Osteocyte (in vitro differentiated cells): ENCODE measurements at regions not wholly inside any gene's neighbourhood (a gene's known extent, or its start where the extent isn't known, plus 50 kb on each side); places are given as distances from the start of the nearest gene placed in this dataset.

Source experiments
- DNase-seq: peaks from one replicate; pipeline ENCODE4 v3.0.0; 2021; ENCODE audit warnings: mixed read lengths; ENCODE audit not compliant: unreplicated experiment; ENCODE audit errors: extremely low spot score
- H3K27ac Mint-ChIP-seq: one replicate; pipeline ENCODE4 v1.8.0; 2021; ENCODE audit warnings: mild to moderate bottlenecking, mixed read lengths; ENCODE audit not compliant: unreplicated experiment
- H3K27me3 Mint-ChIP-seq: one replicate; pipeline ENCODE4 v1.8.0; 2021; ENCODE audit warnings: mixed read lengths; ENCODE audit not compliant: unreplicated experiment
- H3K36me3 Mint-ChIP-seq: one replicate; pipeline ENCODE4 v1.8.0; 2021; ENCODE audit warnings: mixed read lengths; ENCODE audit not compliant: unreplicated experiment
- H3K4me1 Mint-ChIP-seq: one replicate; pipeline ENCODE4 v1.8.0; 2021; ENCODE audit warnings: mixed read lengths; ENCODE audit not compliant: unreplicated experiment
- H3K4me3 Mint-ChIP-seq: one replicate; pipeline ENCODE4 v1.8.0; 2021; ENCODE audit warnings: mild to moderate bottlenecking, moderate library complexity, mixed read lengths; ENCODE audit not compliant: unreplicated experiment
- H3K9me3 Mint-ChIP-seq: one replicate; pipeline ENCODE4 v1.8.0; 2021; ENCODE audit warnings: mixed read lengths; ENCODE audit not compliant: unreplicated experiment
- CTCF ChIP-seq: fragments of 200-600 bp; sonication (generic); IDR thresholded peaks from 2 replicates; pipeline ENCODE4 v1.5.0; 2021; ENCODE audit warnings: antibody characterized with exemption, mild to moderate bottlenecking, moderate library complexity

GRCh38 chr6:108748055-108748454, 100.2 kb upstream of the ARMC2 start:
- no peaks in the 10 kb centered on the region for H3K36me3 Mint-ChIP-seq

GRCh38 chr6:108748959-108749358, 99.3 kb upstream of the ARMC2 start:
- Mint-ChIP-seq H3K36me3 (no peaks in the 10 kb centered on the region), H3K27ac (no peak overlapping the region), H3K4me3 (no peak overlapping the region), H3K4me1 (peaks cover 10% of the 10 kb centered on the region), H3K9me3 (no peaks in the 10 kb centered on the region), H3K27me3 (peaks cover 2% of the 10 kb centered on the region)
- DNase-seq = no peak
- TF ChIP-seq CTCF = no peak

More at GRCh38 chr6:108748055-108748454, 100.2 kb upstream of the ARMC2 start:
- peaks cover 2% of the 10 kb centered on the region for H3K27me3 Mint-ChIP-seq
- H3K4me3 Mint-ChIP-seq = no peak overlapping the region
- H3K4me1 Mint-ChIP-seq = peaks cover 14% of the 10 kb centered on the region
- no peak for TF ChIP-seq CTCF
- H3K27ac Mint-ChIP-seq = no peak overlapping the region
- H3K9me3 Mint-ChIP-seq = no peaks in the 10 kb centered on the region
- DNase-seq = no peak

GRCh38 chr6:108750801-108751200, 97.4 kb upstream of the ARMC2 start:
- Mint-ChIP-seq H3K4me1 (no peaks in the 10 kb centered on the region), H3K9me3 (no peaks in the 10 kb centered on the region), H3K27ac (no peak overlapping the region), H3K4me3 (no peak overlapping the region), H3K27me3 (peaks cover 2% of the 10 kb centered on the region), H3K36me3 (no peaks in the 10 kb centered on the region)
- DNase-seq = no peak
- TF ChIP-seq CTCF = no peak

- TF ChIP-seq CTCF = no peak
- peaks cover 2% of the 10 kb centered on the region for H3K27me3 Mint-ChIP-seq
- H3K36me3 Mint-ChIP-seq = no peaks in the 10 kb centered on the region
- H3K9me3 Mint-ChIP-seq = no peaks in the 10 kb centered on the region
- DNase-seq = no peak
- no peak overlapping the region for H3K4me3 Mint-ChIP-seq
- no peak overlapping the region for H3K27ac Mint-ChIP-seq
- H3K4me1 Mint-ChIP-seq = no peaks in the 10 kb centered on the region
These were observed 96.9 kb upstream of the ARMC2 start for GRCh38 chr6:108751282-108751681.

GRCh38 chr6:108751851-108752732, 96.1 kb upstream of the ARMC2 start:
- Mint-ChIP-seq H3K27ac (no peak overlapping the region), H3K9me3 (no peaks in the 10 kb centered on the region), H3K36me3 (no peaks in the 10 kb centered on the region), H3K4me3 (no peak overlapping the region), H3K4me1 (no peaks in the 10 kb centered on the region), H3K27me3 (peaks cover 2% of the 10 kb centered on the region)
- no peak for TF ChIP-seq CTCF
- DNase-seq = no peak
